Activated CD8-positive, alpha-beta T cell treated with anti-CD3 and anti-CD28 coated beads for 36 hours (primary cell): ENCODE measurements at regions not wholly inside any gene's neighbourhood (a gene's known extent, or its start where the extent isn't known, plus 50 kb on each side); places are given as distances from the start of the nearest gene placed in this dataset.
"Not testable (repeated sequence)": the region's sequence is repeated elsewhere in the genome, so short reads cannot be mapped to it uniquely, and the experiment has no call there.

Source experiments
- ATAC-seq: fragments of 200-7000 bp; cut with Tn5 transposase; one replicate; pipeline ENCODE4 v1.10.0; 2021; ENCODE audit warnings: mild to moderate bottlenecking, moderate library complexity
- CTCF ChIA-PET: fragments of 350-600 bp; sonication (Branson Sonifier 250); formaldehyde crosslinking; loops from one replicate; lab custom pipeline; 2021; ENCODE audit warnings: antibody characterized with exemption; lab: Charles Lee
- POLR2A ChIA-PET: fragments of 350-600 bp; sonication (Branson Sonifier 250); formaldehyde crosslinking; loops from one replicate; lab custom pipeline; 2021; ENCODE audit warnings: antibody characterized with exemption; lab: Charles Lee
- DNase-seq: peaks from one replicate; pipeline ENCODE4 v3.0.0-alpha.2; 2020
- H3K27ac Mint-ChIP-seq: one replicate; pipeline ENCODE4 v1.8.0; 2021; ENCODE audit warnings: mild to moderate bottlenecking, mixed read lengths
- H3K27me3 Mint-ChIP-seq: one replicate; pipeline ENCODE4 v1.8.0; 2021; ENCODE audit warnings: mixed read lengths
- H3K36me3 Mint-ChIP-seq: one replicate; pipeline ENCODE4 v1.8.0; 2021; ENCODE audit warnings: low read depth, mixed read lengths
- H3K4me1 Mint-ChIP-seq: one replicate; pipeline ENCODE4 v1.8.0; 2021; ENCODE audit warnings: low read depth, mixed read lengths
- H3K4me3 Mint-ChIP-seq: one replicate; pipeline ENCODE4 v1.8.0; 2021; ENCODE audit warnings: mild to moderate bottlenecking, moderate library complexity, mixed read lengths
- H3K9me3 Mint-ChIP-seq: one replicate; pipeline ENCODE4 v1.8.0; 2021; ENCODE audit warnings: mixed read lengths
- intact Hi-C: fragments of 100-400 bp; cut with micrococcal nuclease; formaldehyde crosslinking; loops from one replicate; pipeline ENCODE4 v1.10.0; 2022
- TF ChIP-seq, protein P1 (sequence below): fragments of 200-600 bp; IDR thresholded peaks from one replicate; pipeline ENCODE4 v1.8.0; 2022; ENCODE audit warnings: antibody characterized with exemption, mild to moderate bottlenecking

DNA sequence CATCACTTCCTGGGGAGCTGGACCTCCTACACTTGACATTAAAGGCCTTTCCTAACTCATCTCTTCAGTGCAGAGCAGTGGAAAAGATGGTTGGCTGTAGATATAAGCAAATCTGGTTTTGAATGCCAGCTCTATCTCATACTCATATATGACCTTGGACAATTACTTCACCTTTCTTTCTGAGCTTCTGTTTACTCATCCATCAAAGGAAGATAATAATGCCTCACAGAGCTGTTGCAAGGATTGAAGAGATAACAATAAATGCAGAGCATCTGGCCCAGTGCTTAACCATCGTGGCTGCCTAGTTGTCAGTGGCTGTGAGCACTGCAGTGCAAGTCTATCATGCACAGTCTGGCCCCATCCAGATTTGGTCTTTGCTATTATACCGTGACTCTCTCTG is 148.1 kb upstream of the EOLA2 start:
- intact Hi-C loops = no loop called here
- TF ChIP-seq, protein P1, sequence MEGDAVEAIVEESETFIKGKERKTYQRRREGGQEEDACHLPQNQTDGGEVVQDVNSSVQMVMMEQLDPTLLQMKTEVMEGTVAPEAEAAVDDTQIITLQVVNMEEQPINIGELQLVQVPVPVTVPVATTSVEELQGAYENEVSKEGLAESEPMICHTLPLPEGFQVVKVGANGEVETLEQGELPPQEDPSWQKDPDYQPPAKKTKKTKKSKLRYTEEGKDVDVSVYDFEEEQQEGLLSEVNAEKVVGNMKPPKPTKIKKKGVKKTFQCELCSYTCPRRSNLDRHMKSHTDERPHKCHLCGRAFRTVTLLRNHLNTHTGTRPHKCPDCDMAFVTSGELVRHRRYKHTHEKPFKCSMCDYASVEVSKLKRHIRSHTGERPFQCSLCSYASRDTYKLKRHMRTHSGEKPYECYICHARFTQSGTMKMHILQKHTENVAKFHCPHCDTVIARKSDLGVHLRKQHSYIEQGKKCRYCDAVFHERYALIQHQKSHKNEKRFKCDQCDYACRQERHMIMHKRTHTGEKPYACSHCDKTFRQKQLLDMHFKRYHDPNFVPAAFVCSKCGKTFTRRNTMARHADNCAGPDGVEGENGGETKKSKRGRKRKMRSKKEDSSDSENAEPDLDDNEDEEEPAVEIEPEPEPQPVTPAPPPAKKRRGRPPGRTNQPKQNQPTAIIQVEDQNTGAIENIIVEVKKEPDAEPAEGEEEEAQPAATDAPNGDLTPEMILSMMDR = no peak
- ATAC-seq (no peak), DNase-seq (no peak)
- ChIA-PET POLR2A (interaction anchor here (0.6 kb wide), 1 partner anchor 596 kb away, joined by 3 read pairs; no protein-coding TSS in a partner anchor), CTCF (no interaction called here)
- Mint-ChIP-seq H3K4me3 (no peak overlapping the region), H3K4me1 (peaks cover 2% of the 10 kb centered on the region), H3K36me3 (no peaks in the 10 kb centered on the region), H3K9me3 (no peaks in the 10 kb centered on the region), H3K27me3 (no peaks in the 10 kb centered on the region), H3K27ac (no peak overlapping the region)

DNA sequence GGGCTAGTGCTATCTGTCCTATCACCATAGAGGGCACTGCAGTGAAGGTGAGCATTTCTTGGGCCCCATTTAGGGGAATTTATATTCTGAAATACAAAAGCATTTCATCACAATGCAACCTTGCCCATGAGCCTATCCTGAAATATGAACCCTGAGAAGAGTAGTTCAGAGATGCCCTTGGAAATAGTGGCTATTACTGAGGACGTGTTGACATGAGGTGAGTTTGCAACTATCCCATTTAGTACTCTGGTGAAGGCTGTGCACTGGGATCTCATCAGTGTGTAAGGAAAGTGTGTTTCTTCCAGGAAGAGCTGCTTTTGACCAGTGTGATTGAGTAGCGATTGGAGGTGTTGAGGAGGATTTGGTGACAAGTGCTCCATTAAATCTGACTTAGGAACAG is 149.3 kb upstream of the EOLA2 start:
- CTCF ChIA-PET = no interaction called here
- Mint-ChIP-seq H3K36me3 (no peaks in the 10 kb centered on the region), H3K27ac (no peak overlapping the region), H3K9me3 (no peaks in the 10 kb centered on the region), H3K27me3 (no peaks in the 10 kb centered on the region), H3K4me3 (no peak overlapping the region), H3K4me1 (peaks cover 2% of the 10 kb centered on the region)
- ATAC-seq = no peak
- intact Hi-C loops = no loop called here
- TF ChIP-seq, protein P1 = no peak
- DNase-seq = no peak
- POLR2A ChIA-PET = no interaction called here

DNA sequence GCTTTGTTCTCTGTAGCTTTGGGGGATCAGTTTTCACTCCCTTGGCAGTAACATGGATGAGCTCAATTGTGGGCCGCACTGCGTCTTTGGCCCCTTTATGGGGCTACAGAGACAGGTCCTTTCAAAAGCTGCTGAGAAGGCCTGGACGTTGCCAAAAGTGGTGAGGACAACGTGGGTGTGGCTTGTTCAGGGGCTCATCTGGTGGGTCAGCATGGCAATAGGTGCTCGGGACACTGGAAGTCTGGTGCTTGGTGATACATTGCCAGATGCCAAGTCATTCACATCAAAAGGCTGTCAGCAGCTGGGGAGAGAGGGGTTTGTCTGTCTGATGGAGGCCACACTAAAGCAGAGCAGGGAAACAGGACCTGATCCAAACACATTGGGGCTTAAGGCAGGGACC is 149.8 kb upstream of the EOLA2 start:
- Mint-ChIP-seq H3K27ac (no peak overlapping the region), H3K27me3 (no peaks in the 10 kb centered on the region), H3K4me1 (peaks cover 2% of the 10 kb centered on the region), H3K36me3 (no peaks in the 10 kb centered on the region), H3K4me3 (no peak overlapping the region), H3K9me3 (no peaks in the 10 kb centered on the region)
- ChIA-PET CTCF (no interaction called here), POLR2A (no interaction called here)
- no peak for DNase-seq
- intact Hi-C loops = no loop called here
- TF ChIP-seq, protein P1 = no peak
- no peak for ATAC-seq

DNA sequence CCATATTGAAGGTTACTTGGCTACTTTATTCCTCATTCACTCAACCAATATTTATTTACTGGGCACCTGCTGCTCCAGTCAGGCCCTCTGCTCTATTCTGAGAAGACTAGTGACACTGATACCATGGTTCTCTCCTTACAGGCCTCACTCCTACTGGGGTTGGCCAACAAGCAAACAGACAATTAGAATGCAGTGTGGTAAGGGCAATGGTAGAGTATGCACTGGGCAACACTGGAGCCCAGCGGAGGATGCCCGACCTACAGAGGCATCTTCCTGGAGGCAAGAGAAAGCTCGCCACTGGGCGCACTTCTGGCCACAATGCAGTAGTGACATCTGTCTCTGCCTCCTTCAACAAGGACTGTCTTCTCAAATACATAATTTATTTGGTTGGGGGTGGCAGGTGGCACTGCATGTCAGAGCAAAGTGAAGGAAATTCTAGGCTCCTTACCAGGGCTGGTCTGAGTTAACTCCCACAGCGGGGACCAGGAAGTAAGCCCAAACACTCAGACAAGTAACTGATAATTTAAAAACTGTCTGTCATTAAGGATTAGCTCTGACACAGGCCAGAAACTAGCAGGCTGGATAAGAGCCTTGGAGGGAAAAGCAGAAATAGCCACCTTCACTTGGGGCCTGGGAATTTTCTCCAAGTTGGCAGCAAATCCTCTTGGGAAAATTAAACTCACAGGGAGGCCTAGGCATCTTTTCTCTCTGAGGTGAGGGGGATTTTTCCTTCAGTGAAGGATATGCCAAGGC is 150.7 kb upstream of the EOLA2 start:
- Mint-ChIP-seq H3K27ac (no peak overlapping the region), H3K36me3 (no peaks in the 10 kb centered on the region), H3K4me3 (no peak overlapping the region), H3K27me3 (no peaks in the 10 kb centered on the region), H3K9me3 (no peaks in the 10 kb centered on the region), H3K4me1 (no peaks in the 10 kb centered on the region)
- CTCF ChIA-PET = no interaction called here
- intact Hi-C loops = no loop called here
- ATAC-seq (no peak), DNase-seq (no peak)
- POLR2A ChIA-PET = no interaction called here
- TF ChIP-seq, protein P1 = no peak

DNA sequence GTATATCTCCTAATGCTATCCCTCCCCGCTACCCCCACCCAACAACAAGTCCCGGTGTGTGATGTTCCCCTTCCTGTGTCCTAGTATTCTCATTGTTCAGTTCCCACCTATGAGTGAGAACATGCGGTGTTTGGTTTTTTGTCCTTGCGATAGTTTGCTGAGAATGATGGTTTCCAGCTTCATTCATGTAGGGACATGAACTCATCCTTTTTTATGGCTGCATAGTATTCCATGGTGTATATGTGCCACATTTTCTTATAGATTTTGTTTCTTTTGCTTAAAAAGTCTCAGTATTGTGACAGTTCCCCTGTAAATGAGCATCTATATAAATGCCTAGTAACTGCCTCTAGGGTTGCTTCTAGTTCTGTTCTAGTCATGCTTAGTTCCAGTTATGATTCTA is 153.0 kb upstream of the EOLA2 start:
- H3K27me3 Mint-ChIP-seq, H3K36me3 Mint-ChIP-seq: not testable (repeated sequence)

More for the DNA sequence above, 153.0 kb upstream of the EOLA2 start:
- H3K27ac Mint-ChIP-seq, H3K4me3 Mint-ChIP-seq, H3K4me1 Mint-ChIP-seq, CTCF ChIA-PET, DNase-seq, H3K9me3 Mint-ChIP-seq, POLR2A ChIA-PET, intact Hi-C loops, ATAC-seq: not testable (repeated sequence)
